Keratinocyte (primary cell): ENCODE measurements at regions not wholly inside any gene's neighbourhood (a gene's known extent, or its start where the extent isn't known, plus 50 kb on each side); places are given as distances from the start of the nearest gene placed in this dataset.

Experiments
- EZH2 ChIP-seq: IDR thresholded peaks from one replicate; pipeline ENCODE4 v1.6.1; 2012; ENCODE audit warnings: inconsistent platforms, mild to moderate bottlenecking, low read length, moderate library complexity
- TF ChIP-seq, protein P1 (sequence below), 3 experiments: IDR thresholded peaks in 1 of 3; conservative IDR thresholded peaks in 1 of 3; optimal IDR thresholded peaks in 1 of 3; 2 replicates in 2 of 3; 3 replicates in 1 of 3; pipeline versions ENCODE3 to v1.5.1; 2011; ENCODE audit warnings: low read length in 3 of 3, mild to moderate bottlenecking in 3 of 3, moderate library complexity in 2 of 3, control low read depth in 1 of 3, inconsistent platforms in 1 of 3; ENCODE audit not compliant: insufficient read depth in 2 of 3; ENCODE audit errors: extremely low read depth in 1 of 3

DNA sequence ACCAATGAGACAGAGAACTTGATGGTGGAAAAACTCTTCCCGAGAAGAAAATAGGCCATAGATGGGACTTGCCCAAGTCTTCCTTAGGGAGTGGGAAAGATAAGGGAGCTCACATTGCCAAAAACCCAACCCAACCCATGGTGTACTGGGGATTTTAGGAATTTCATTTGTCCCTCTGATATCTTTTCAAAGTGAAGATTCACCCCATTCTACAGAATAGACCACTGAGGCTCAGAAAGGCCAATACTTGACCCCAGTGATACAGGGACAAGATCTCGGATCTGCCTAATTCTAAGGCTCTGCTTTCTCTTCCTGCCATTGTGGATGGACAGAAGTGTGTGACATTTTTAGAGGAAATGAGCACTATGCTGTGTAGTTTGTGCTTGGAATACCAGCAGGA, 159.0 kb downstream of the MYCN start:
- TF ChIP-seq, protein P1, sequence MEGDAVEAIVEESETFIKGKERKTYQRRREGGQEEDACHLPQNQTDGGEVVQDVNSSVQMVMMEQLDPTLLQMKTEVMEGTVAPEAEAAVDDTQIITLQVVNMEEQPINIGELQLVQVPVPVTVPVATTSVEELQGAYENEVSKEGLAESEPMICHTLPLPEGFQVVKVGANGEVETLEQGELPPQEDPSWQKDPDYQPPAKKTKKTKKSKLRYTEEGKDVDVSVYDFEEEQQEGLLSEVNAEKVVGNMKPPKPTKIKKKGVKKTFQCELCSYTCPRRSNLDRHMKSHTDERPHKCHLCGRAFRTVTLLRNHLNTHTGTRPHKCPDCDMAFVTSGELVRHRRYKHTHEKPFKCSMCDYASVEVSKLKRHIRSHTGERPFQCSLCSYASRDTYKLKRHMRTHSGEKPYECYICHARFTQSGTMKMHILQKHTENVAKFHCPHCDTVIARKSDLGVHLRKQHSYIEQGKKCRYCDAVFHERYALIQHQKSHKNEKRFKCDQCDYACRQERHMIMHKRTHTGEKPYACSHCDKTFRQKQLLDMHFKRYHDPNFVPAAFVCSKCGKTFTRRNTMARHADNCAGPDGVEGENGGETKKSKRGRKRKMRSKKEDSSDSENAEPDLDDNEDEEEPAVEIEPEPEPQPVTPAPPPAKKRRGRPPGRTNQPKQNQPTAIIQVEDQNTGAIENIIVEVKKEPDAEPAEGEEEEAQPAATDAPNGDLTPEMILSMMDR (optimal IDR thresholded peaks at IDR 0.05 in 1 of 3, IDR thresholded peaks at IDR 0.05 in 1 of 3, conservative IDR thresholded peaks at IDR 0.05 in 1 of 3; ENCODE audit: extremely low read depth in 1 of 3, insufficient read depth in 2 of 3, low read length in 3 of 3) = no peak
- TF ChIP-seq EZH2 = no peak
